HAP-1 (cell line): ENCODE measurements at regions not wholly inside any gene's neighbourhood (a gene's known extent, or its start where the extent isn't known, plus 50 kb on each side); places are given as distances from the start of the nearest gene placed in this dataset.

Experiments used
- DNase-seq, 2 experiments: peaks; one replicate each; pipeline ENCODE4 v3.0.0-alpha.2; 2016 to 2020; ENCODE audit warnings: low spot score in 2 of 2
- H3K27me3 ChIP-seq: fragments of 250-450 bp; sonication (Bioruptor Pico); 2 replicates; pipeline ENCODE4 v1.5.1; 2020; ENCODE audit warnings: low read depth, mild to moderate bottlenecking, moderate library complexity
- H3K36me3 ChIP-seq: fragments of 250-450 bp; sonication (Bioruptor Pico); replicated peaks from 2 replicates; pipeline ENCODE4 v1.5.1; 2020; ENCODE audit warnings: mild to moderate bottlenecking
- H3K4me1 ChIP-seq: fragments of 250-450 bp; sonication (Bioruptor Pico); 2 replicates; pipeline ENCODE4 v1.5.1; 2020; ENCODE audit warnings: mild to moderate bottlenecking
- H3K4me3 ChIP-seq: fragments of 250-450 bp; sonication (Bioruptor Pico); 2 replicates; pipeline ENCODE4 v1.5.1; 2020; ENCODE audit warnings: mild to moderate bottlenecking, moderate library complexity
- H3K9me3 ChIP-seq: fragments of 250-450 bp; sonication (Bioruptor Pico); 2 replicates; pipeline ENCODE4 v1.5.1; 2020; ENCODE audit warnings: mild to moderate bottlenecking, moderate library complexity
- in situ Hi-C: fragments of 300-500 bp; cut with MboI; formaldehyde crosslinking; loops from 3 replicates; pipeline ENCODE4 v1.14.3; 2020; ENCODE audit warnings: low sequenced_read_pairs, inconsistent platforms, mixed read lengths

DNA sequence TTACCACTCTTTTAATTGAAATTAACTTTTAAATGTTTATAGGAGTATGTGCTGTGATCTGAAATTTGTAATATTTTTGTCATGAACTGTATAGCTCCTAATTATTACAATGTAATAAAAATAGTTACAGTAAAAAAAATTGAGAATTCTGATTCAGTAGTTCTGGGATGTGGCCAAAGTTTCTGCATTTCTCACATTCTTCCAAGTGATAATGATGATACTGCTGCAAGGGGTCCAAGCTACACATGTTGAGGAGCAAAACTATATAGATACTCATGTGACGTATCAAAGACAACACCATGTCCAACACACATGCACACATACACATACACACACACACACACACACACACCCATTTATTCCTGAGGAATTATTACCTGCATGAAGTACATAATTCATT lies 71.0 kb upstream of the FAM83B start:
- no peaks in the 10 kb centered on the region for H3K36me3 ChIP-seq
- H3K4me3 ChIP-seq = no peak overlapping the region
- H3K9me3 ChIP-seq = no peaks in the 10 kb centered on the region
- no peak for DNase-seq
- no peaks in the 10 kb centered on the region for H3K27me3 ChIP-seq
- in situ Hi-C loops = no loop called here
- H3K4me1 ChIP-seq = peaks cover 36% of the 10 kb centered on the region

DNA sequence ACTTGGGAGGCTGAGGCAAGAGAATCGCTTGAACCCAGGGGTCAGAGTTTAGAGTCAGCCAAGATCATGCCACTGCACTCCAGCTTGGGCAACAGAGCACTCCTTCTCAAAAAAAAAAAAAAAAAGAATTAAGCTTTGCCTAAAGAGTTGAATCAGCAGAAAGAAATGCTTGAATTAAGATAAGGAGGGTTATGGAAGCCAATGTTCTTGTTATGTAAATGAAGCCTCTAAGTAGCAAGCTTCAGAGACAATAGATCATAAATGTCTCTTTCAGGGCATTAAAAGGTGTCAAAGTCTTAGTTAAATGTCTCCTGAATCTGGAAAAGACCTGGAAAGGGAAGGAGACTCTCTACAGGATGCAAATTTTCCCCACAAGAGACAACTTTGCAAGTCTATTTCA lies 69.7 kb upstream of the FAM83B start:
- H3K4me3 ChIP-seq = no peak overlapping the region
- in situ Hi-C loops = no loop called here
- DNase-seq = peak in 1 of 2 experiments; percentile 84

DNA sequence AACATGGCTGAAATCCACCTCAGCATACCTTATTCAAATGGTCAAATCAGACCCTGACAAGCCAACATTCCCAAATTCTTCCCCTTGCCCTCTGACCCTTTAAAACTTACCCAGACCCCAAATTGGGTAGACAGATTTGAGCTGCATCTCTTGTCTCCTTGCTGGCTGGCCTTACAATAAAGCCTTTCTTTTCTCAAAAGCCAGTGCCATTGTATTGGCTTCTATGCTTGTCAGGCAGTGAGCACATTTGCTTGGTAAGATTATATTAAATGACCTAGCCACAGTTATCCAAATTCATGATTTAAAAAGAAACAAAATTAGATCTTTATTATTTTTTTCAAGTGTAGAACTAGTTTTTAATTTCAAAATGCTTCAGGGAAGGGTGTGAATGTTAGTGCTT lies 67.8 kb upstream of the FAM83B start:
- H3K4me3 ChIP-seq = no peak overlapping the region
- no peaks in the 10 kb centered on the region for H3K27me3 ChIP-seq
- H3K36me3 ChIP-seq = no peaks in the 10 kb centered on the region
- H3K4me1 ChIP-seq = peaks cover 39% of the 10 kb centered on the region
- H3K9me3 ChIP-seq = no peaks in the 10 kb centered on the region
- no peak for DNase-seq
- in situ Hi-C loops = no loop called here

More for the DNA sequence above, 69.7 kb upstream of the FAM83B start:
- H3K27me3 ChIP-seq = no peaks in the 10 kb centered on the region
- H3K4me1 ChIP-seq = peaks cover 36% of the 10 kb centered on the region
- H3K9me3 ChIP-seq = no peaks in the 10 kb centered on the region
- no peaks in the 10 kb centered on the region for H3K36me3 ChIP-seq

DNA sequence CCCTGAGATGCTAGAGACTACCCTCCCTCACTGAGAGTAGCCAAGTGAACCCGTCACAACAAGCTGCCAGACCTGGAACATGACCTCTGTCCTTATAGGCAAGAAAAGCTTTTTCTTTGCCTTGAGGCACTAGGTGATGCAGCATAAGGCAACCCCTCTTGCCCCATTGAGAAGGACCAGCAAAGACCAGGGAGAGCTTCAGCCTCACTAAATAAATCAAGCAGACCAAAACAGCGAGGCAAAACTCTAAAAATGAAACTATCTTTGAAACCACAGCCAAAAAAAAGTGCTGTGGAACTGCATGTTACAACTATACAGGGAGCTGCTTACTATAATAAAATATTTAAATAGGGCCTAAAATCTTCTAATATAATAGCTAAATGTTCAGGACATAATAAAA lies 62.6 kb upstream of the FAM83B start:
- Histone ChIP-seq H3K36me3 (no peaks in the 10 kb centered on the region), H3K27me3 (no peaks in the 10 kb centered on the region), H3K9me3 (no peaks in the 10 kb centered on the region), H3K4me1 (peaks cover 23% of the 10 kb centered on the region), H3K4me3 (no peak overlapping the region)
- in situ Hi-C loops = no loop called here
- no peak for DNase-seq

DNA sequence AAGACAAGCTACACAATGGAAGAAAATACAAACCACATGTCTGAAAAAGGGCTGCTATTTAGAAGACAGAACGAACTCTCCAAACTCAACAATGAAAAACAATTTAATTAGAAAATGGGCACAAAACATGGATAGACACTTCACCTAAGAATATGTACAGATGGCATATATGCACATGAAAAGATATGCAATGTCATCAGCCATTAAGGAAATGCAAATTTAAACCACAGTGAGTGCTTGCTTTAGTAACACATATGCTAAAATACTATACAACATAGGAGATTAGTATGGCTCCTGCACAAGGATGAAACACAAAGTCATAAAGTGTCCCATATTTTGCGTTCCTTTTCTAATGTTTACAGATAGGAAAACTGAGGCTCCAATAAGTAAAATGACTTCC lies 60.4 kb upstream of the FAM83B start:
- Histone ChIP-seq H3K4me1 (peaks cover 23% of the 10 kb centered on the region), H3K4me3 (no peak overlapping the region), H3K27me3 (no peaks in the 10 kb centered on the region), H3K9me3 (no peaks in the 10 kb centered on the region), H3K36me3 (no peaks in the 10 kb centered on the region)
- DNase-seq = peak in 1 of 2 experiments; percentile 90
- in situ Hi-C loops = no loop called here

DNA sequence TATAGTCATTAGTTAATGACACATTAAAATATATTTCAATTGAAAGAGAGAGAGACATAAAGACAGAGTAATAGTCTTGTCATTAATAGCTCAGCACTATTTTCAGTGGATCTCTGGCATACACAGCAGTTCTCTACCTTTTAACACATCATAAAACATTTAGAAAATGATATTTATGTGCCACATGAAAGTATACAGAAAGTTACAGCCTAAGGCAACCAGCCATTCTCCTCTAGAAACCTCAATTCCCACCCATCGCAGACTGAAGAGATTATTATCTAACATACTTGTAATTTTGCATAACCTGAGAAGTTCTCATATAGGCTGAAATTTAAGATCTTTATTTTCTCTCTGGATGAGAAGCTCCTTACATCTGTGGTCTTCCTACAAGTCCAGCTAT lies 58.7 kb upstream of the FAM83B start:
- in situ Hi-C loops = no loop called here
- H3K27me3 ChIP-seq = no peaks in the 10 kb centered on the region

More for the DNA sequence above, 58.7 kb upstream of the FAM83B start:
- DNase-seq = no peak
- no peak overlapping the region for H3K4me3 ChIP-seq
- no peaks in the 10 kb centered on the region for H3K9me3 ChIP-seq
- H3K36me3 ChIP-seq = no peaks in the 10 kb centered on the region
- H3K4me1 ChIP-seq = peaks cover 23% of the 10 kb centered on the region
